NCI-H2196 treated with DMSO at 0.1 percent for 48 hours (cell line): ENCODE measurements at regions not wholly inside any gene's neighbourhood (a gene's known extent, or its start where the extent isn't known, plus 50 kb on each side); places are given as distances from the start of the nearest gene placed in this dataset.
"Not testable (repeated sequence)": the region's sequence is repeated elsewhere in the genome, so short reads cannot be mapped to it uniquely, and the experiment has no call there.

Experiments
- DNase-seq: peaks from one replicate; lab custom pipeline; 2025; ENCODE audit not compliant: unreplicated experiment; lab: John Stamatoyannopoulos, UW

- DNase-seq, result no peak
Measured at GRCh38 chr14:49134940-49135339, 451.2 kb downstream of the RPS29 start.

GRCh38 chr14:49121246-49121645 lies 464.9 kb downstream of the RPS29 start:
- no peak for DNase-seq

GRCh38 chr14:49114161-49114893 lies 471.9 kb downstream of the RPS29 start:
- no peak for DNase-seq

- no peak for DNase-seq
Measured at GRCh38 chr14:49106741-49107667, 479.2 kb downstream of the RPS29 start.

GRCh38 chr14:49105956-49106355 lies 480.2 kb downstream of the RPS29 start:
- DNase-seq, result no peak

- DNase-seq, result no peak
Measured at GRCh38 chr14:49105512-49105911, 480.7 kb downstream of the RPS29 start.

GRCh38 chr14:49092345-49092744 lies 493.8 kb downstream of the RPS29 start:
- no peak for DNase-seq

- no peak for DNase-seq
Measured at GRCh38 chr14:49089107-49089506, 497.1 kb downstream of the RPS29 start.

- DNase-seq, result not testable (repeated sequence)
Measured at GRCh38 chr14:49073292-49073691, 512.9 kb downstream of the RPS29 start.

- DNase-seq, result no peak
Measured at GRCh38 chr14:49058511-49058910, 527.7 kb downstream of the RPS29 start.

- DNase-seq, result no peak
Measured at GRCh38 chr14:49057838-49058510, 528.2 kb downstream of the RPS29 start.

GRCh38 chr14:49056021-49056420 lies 530.2 kb downstream of the RPS29 start:
- no peak for DNase-seq

- DNase-seq, result no peak
Measured at GRCh38 chr14:49052521-49052920, 533.7 kb downstream of the RPS29 start.

- no peak for DNase-seq
Measured at GRCh38 chr14:49051328-49052060, 534.7 kb downstream of the RPS29 start.

- DNase-seq, result no peak
Measured at GRCh38 chr14:49050822-49051221, 535.4 kb downstream of the RPS29 start.

GRCh38 chr14:49049711-49050110 lies 536.5 kb downstream of the RPS29 start:
- DNase-seq, result no peak

- DNase-seq, result no peak
Measured at GRCh38 chr14:49044981-49045380, 541.2 kb downstream of the RPS29 start.

GRCh38 chr14:49036984-49037516 lies 549.1 kb downstream of the RPS29 start:
- DNase-seq, result no peak

GRCh38 chr14:49036266-49036665 lies 549.9 kb downstream of the RPS29 start:
- no peak for DNase-seq

- no peak for DNase-seq
Measured at GRCh38 chr14:49033131-49033530, 553.0 kb downstream of the RPS29 start.

GRCh38 chr14:49031710-49032109 lies 554.5 kb downstream of the RPS29 start:
- not testable (repeated sequence) for DNase-seq
